ENCODE measurements at regions not wholly inside any gene's neighbourhood (a gene's known extent, or its start where the extent isn't known, plus 50 kb on each side); places are given as distances from the start of the nearest gene placed in this dataset.
"Not testable (repeated sequence)": the region's sequence is repeated elsewhere in the genome, so short reads cannot be mapped to it uniquely, and the experiment has no call there.

DNA sequence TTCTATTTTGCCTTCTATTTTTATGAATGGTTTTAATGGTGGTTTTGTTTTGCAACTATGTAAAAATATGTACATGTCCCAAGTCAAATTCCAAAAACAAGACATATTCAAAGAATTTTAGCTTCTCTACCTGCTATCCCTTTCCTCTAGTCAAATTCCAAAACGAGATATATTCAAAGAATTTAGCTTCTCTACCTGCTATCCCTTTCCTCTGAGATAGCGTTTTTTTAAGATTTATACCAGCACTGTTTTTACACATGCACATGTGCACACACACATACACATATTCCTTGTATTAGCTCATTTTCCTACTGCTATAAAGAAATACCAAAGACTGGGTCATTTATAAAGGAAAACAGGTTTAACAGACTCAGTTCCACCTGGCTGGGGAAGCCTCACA, 199.1 kb upstream of the ARL4C start:
- no peak for DNase-seq (ENCODE audit: low read depth)
- TF ChIP-seq CTCF (IDR thresholded peaks at IDR 0.05; ENCODE audit: insufficient read depth, low read depth, low read length, missing control alignments): no peak
- no peak overlapping the region for H3K4me3 ChIP-seq (ENCODE audit: low read length)

- no peak overlapping the region for H3K4me3 ChIP-seq (ENCODE audit: low read length)
- no peak for TF ChIP-seq CTCF (IDR thresholded peaks at IDR 0.05; ENCODE audit: insufficient read depth, low read depth, low read length, missing control alignments)
- peak; percentile 70 for DNase-seq (ENCODE audit: low read depth)
Observed at GRCh38 chr2:234694244-234695013, 197.5 kb upstream of the ARL4C start.

DNA sequence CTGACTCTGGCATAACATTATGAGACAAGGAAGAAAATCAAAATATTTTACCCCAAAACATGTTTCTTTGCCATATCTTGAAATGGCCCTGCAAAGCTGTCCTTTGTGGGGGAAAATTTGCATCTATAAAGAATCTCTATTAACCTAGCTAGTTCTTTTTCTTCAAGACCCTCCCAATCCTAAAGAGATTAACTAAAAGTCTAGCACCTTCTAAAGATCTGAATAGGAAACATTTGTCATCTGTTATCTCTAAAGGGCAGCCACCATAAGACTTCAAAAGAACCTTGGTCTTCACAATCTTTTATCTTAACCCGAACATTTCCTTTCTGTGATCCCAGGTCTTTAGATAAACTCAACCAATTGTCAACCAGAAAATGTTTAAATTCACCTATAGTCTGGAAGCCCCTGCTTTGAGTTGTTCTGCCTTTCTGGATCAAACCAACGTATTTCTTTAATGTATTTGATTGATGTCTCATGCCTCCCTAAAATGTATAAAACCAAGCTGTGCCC, 196.9 kb upstream of the ARL4C start:
- H3K4me3 ChIP-seq (ENCODE audit: low read length); DNase-seq (ENCODE audit: low read depth): not testable (repeated sequence)

- not testable (repeated sequence) for H3K4me3 ChIP-seq (ENCODE audit: low read length); DNase-seq (ENCODE audit: low read depth)
Observed at GRCh38 chr2:234693191-234693590, 196.3 kb upstream of the ARL4C start.

- DNase-seq (ENCODE audit: low read depth): no peak
- TF ChIP-seq CTCF (IDR thresholded peaks at IDR 0.05; ENCODE audit: insufficient read depth, low read depth, low read length, missing control alignments): no peak
- H3K4me3 ChIP-seq (ENCODE audit: low read length): no peak overlapping the region
Observed at GRCh38 chr2:234691968-234692955, 195.4 kb upstream of the ARL4C start.

GRCh38 chr2:234691214-234691575, 194.3 kb upstream of the ARL4C start:
- no peak overlapping the region for H3K4me3 ChIP-seq (ENCODE audit: low read length)
- TF ChIP-seq CTCF (IDR thresholded peaks at IDR 0.05; ENCODE audit: insufficient read depth, low read depth, low read length, missing control alignments): no peak
- no peak for DNase-seq (ENCODE audit: low read depth)

DNA sequence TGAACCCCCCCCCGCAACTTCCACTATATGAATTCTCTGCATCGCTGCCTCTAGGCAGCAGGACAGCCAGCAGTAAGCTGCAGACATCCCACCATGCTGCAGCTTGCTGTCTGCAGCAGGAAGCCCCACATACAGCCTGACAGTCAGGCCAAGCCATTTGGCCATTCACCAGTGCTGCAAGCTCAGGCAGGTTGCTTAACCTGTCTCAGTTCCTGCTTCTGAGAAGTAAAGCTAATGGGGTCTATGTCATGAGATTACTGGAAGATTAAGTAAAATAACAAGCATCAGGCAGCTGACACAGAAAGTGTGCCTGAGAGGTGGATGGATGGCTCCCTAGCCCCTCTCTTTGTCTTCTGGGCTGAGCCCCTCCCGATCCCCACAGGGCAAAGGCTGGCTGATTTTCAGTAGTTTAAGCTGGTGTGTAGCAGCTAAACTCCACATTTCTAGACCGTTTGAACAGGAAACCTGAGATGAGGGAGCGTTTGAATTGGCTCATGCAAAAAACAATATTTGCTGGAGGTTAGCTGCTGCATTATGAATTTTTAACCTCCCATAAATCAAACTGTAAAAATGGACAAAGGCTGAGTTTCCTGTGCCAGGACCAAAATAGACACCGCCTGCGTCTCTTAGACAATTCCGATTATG, 193.8 kb upstream of the ARL4C start:
- H3K4me3 ChIP-seq (ENCODE audit: low read length): no peak overlapping the region
- TF ChIP-seq CTCF (IDR thresholded peaks at IDR 0.05; ENCODE audit: insufficient read depth, low read depth, low read length, missing control alignments): no peak
- DNase-seq (ENCODE audit: low read depth): peak; percentile 69
